WTC11 (cell line): ENCODE measurements at regions not wholly inside any gene's neighbourhood (a gene's known extent, or its start where the extent isn't known, plus 50 kb on each side); places are given as distances from the start of the nearest gene placed in this dataset.

Experiments used
- ATAC-seq: fragments of 200-7000 bp; cut with Tn5 transposase; 2 replicates; pipeline ENCODE4 v1.10.0; 2021; ENCODE audit warnings: mild to moderate bottlenecking, moderate library complexity
- CTCF ChIA-PET: fragments of 300-600 bp; sonication (Branson Sonifier 250); formaldehyde crosslinking; loops from one replicate; lab custom pipeline; 2021; ENCODE audit warnings: antibody characterized with exemption; lab: Charles Lee
- POLR2A ChIA-PET: fragments of 350-600 bp; sonication (Branson Sonifier 250); formaldehyde crosslinking; loops from one replicate; lab custom pipeline; 2021; ENCODE audit warnings: antibody characterized with exemption; lab: Charles Lee
- DNase-seq: peaks from one replicate; pipeline ENCODE4 v3.0.0; 2021; ENCODE audit warnings: low spot score
- H3K27ac Mint-ChIP-seq: 2 replicates; pipeline ENCODE4 v1.8.0; 2021; ENCODE audit warnings: mixed read lengths
- H3K27me3 Mint-ChIP-seq: 2 replicates; pipeline ENCODE4 v1.8.0; 2021; ENCODE audit warnings: low read depth, mild to moderate bottlenecking, moderate library complexity, mixed read lengths
- H3K36me3 Mint-ChIP-seq: 2 replicates; pipeline ENCODE4 v1.8.0; 2021; ENCODE audit warnings: mixed read lengths
- H3K4me1 Mint-ChIP-seq: 2 replicates; pipeline ENCODE4 v1.8.0; 2022; ENCODE audit warnings: mixed read lengths
- H3K4me3 Mint-ChIP-seq: 2 replicates; pipeline ENCODE4 v1.8.0; 2021; ENCODE audit warnings: mild to moderate bottlenecking, moderate library complexity, mixed read lengths
- H3K9me3 Mint-ChIP-seq: 2 replicates; pipeline ENCODE4 v1.8.0; 2021; ENCODE audit warnings: mixed read lengths
- CREB1 ChIP-seq: sonication (generic); formaldehyde crosslinking; IDR thresholded peaks from 2 replicates; pipeline ENCODE4 v1.8.0; 2023; ENCODE audit warnings: mild to moderate bottlenecking, missing genetic modification reagents
- ESRRA ChIP-seq: sonication (generic); formaldehyde crosslinking; IDR thresholded peaks from 2 replicates; pipeline ENCODE4 v1.8.1; 2022; ENCODE audit warnings: mild to moderate bottlenecking, missing genetic modification reagents, borderline replicate concordance
- ETV6 ChIP-seq: sonication (generic); formaldehyde crosslinking; IDR thresholded peaks from 2 replicates; pipeline ENCODE4 v1.8.1; 2022; ENCODE audit warnings: mild to moderate bottlenecking, missing genetic modification reagents
- GTF2I ChIP-seq: fragments of 250-450 bp; sonication (Bioruptor Pico); conservative IDR thresholded peaks from 2 replicates; pipeline ENCODE4 v1.4.0; 2021; ENCODE audit warnings: mild to moderate bottlenecking
- HMGA2 ChIP-seq: fragments of 250-450 bp; sonication (Bioruptor Pico); IDR thresholded peaks from 2 replicates; pipeline ENCODE4 v1.4.0; 2021; ENCODE audit warnings: mild to moderate bottlenecking, moderate library complexity
- IRF2 ChIP-seq: sonication (generic); formaldehyde crosslinking; IDR thresholded peaks from 2 replicates; pipeline ENCODE4 v1.8.0; 2022; ENCODE audit warnings: low read depth, missing genetic modification reagents, borderline replicate concordance
- PRRX2 ChIP-seq: fragments of 250-450 bp; sonication (Bioruptor Pico); IDR thresholded peaks from 2 replicates; pipeline ENCODE4 v1.8.0; 2021; ENCODE audit warnings: mild to moderate bottlenecking
- SOX15 ChIP-seq: fragments of 250-450 bp; sonication (Bioruptor Pico); IDR thresholded peaks from 2 replicates; pipeline ENCODE4 v1.9.0; 2021; ENCODE audit warnings: mild to moderate bottlenecking
- ZNF219 ChIP-seq: sonication (generic); formaldehyde crosslinking; IDR thresholded peaks from 2 replicates; pipeline ENCODE4 v1.8.0; 2023; ENCODE audit warnings: missing genetic modification reagents, mild to moderate bottlenecking, borderline replicate concordance
- ZNF232 ChIP-seq: sonication (generic); formaldehyde crosslinking; IDR thresholded peaks from 2 replicates; pipeline ENCODE4 v1.8.0; 2022; ENCODE audit warnings: mild to moderate bottlenecking, missing genetic modification reagents
- ZNF263 ChIP-seq: sonication (generic); formaldehyde crosslinking; IDR thresholded peaks from 2 replicates; pipeline ENCODE4 v1.8.1; 2022; ENCODE audit warnings: low read depth, mild to moderate bottlenecking, moderate library complexity, missing genetic modification reagents
- TF ChIP-seq, protein P1 (sequence below): sonication (generic); formaldehyde crosslinking; IDR thresholded peaks from 2 replicates; pipeline ENCODE4 v1.8.1; 2022; ENCODE audit warnings: low read depth, missing genetic modification reagents, borderline replicate concordance
- TF ChIP-seq, protein P2 (sequence below): sonication (generic); formaldehyde crosslinking; IDR thresholded peaks from 2 replicates; pipeline ENCODE4 v1.8.0; 2023; ENCODE audit warnings: missing genetic modification reagents
- TF ChIP-seq, protein P3 (sequence below): sonication (generic); formaldehyde crosslinking; IDR thresholded peaks from 2 replicates; pipeline ENCODE4 v1.8.0; 2023; ENCODE audit warnings: missing genetic modification reagents, mild to moderate bottlenecking, borderline replicate concordance
- TF ChIP-seq, protein P4 (sequence below): sonication (generic); formaldehyde crosslinking; IDR thresholded peaks from 2 replicates; pipeline ENCODE4 v1.8.0; 2022; ENCODE audit warnings: mild to moderate bottlenecking, missing genetic modification reagents

DNA sequence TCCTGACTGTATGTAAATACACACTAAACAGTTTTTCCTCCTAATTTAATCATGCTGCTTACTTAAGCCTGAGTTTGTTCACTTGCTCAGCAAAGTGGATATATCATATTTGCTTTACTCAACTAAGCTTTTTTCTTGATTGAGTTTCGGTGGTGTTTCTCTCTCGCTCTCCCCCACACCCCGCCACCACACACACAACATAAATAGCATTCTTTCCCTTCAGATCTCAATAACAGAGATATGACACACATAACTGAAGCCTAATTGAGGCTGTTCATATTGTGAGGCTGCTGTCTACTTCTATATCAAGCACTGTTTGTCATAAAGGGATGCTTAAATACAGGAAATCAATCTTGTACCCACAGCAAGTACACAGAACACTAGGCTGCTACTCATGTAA lies 364.9 kb downstream of the FAT3 start (continued):
- TF ChIP-seq, protein P1, sequence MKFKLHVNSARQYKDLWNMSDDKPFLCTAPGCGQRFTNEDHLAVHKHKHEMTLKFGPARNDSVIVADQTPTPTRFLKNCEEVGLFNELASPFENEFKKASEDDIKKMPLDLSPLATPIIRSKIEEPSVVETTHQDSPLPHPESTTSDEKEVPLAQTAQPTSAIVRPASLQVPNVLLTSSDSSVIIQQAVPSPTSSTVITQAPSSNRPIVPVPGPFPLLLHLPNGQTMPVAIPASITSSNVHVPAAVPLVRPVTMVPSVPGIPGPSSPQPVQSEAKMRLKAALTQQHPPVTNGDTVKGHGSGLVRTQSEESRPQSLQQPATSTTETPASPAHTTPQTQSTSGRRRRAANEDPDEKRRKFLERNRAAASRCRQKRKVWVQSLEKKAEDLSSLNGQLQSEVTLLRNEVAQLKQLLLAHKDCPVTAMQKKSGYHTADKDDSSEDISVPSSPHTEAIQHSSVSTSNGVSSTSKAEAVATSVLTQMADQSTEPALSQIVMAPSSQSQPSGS = no peak
- no peak for TF ChIP-seq ZNF232 (CRISPR knock-in tag)
- TF ChIP-seq, protein P2, sequence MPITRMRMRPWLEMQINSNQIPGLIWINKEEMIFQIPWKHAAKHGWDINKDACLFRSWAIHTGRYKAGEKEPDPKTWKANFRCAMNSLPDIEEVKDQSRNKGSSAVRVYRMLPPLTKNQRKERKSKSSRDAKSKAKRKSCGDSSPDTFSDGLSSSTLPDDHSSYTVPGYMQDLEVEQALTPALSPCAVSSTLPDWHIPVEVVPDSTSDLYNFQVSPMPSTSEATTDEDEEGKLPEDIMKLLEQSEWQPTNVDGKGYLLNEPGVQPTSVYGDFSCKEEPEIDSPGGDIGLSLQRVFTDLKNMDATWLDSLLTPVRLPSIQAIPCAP = no peak
- no peak for TF ChIP-seq ZNF263 (CRISPR knock-in tag)
- TF ChIP-seq PRRX2 = no peak
- TF ChIP-seq, protein P3, sequence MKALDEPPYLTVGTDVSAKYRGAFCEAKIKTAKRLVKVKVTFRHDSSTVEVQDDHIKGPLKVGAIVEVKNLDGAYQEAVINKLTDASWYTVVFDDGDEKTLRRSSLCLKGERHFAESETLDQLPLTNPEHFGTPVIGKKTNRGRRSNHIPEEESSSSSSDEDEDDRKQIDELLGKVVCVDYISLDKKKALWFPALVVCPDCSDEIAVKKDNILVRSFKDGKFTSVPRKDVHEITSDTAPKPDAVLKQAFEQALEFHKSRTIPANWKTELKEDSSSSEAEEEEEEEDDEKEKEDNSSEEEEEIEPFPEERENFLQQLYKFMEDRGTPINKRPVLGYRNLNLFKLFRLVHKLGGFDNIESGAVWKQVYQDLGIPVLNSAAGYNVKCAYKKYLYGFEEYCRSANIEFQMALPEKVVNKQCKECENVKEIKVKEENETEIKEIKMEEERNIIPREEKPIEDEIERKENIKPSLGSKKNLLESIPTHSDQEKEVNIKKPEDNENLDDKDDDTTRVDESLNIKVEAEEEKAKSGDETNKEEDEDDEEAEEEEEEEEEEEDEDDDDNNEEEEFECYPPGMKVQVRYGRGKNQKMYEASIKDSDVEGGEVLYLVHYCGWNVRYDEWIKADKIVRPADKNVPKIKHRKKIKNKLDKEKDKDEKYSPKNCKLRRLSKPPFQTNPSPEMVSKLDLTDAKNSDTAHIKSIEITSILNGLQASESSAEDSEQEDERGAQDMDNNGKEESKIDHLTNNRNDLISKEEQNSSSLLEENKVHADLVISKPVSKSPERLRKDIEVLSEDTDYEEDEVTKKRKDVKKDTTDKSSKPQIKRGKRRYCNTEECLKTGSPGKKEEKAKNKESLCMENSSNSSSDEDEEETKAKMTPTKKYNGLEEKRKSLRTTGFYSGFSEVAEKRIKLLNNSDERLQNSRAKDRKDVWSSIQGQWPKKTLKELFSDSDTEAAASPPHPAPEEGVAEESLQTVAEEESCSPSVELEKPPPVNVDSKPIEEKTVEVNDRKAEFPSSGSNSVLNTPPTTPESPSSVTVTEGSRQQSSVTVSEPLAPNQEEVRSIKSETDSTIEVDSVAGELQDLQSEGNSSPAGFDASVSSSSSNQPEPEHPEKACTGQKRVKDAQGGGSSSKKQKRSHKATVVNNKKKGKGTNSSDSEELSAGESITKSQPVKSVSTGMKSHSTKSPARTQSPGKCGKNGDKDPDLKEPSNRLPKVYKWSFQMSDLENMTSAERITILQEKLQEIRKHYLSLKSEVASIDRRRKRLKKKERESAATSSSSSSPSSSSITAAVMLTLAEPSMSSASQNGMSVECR = no peak
- TF ChIP-seq, protein P4, sequence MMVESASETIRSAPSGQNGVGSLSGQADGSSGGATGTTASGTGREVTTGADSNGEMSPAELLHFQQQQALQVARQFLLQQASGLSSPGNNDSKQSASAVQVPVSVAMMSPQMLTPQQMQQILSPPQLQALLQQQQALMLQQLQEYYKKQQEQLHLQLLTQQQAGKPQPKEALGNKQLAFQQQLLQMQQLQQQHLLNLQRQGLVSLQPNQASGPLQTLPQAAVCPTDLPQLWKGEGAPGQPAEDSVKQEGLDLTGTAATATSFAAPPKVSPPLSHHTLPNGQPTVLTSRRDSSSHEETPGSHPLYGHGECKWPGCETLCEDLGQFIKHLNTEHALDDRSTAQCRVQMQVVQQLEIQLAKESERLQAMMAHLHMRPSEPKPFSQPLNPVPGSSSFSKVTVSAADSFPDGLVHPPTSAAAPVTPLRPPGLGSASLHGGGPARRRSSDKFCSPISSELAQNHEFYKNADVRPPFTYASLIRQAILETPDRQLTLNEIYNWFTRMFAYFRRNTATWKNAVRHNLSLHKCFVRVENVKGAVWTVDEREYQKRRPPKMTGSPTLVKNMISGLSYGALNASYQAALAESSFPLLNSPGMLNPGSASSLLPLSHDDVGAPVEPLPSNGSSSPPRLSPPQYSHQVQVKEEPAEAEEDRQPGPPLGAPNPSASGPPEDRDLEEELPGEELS (CRISPR knock-in tag) = no peak
- no peak for TF ChIP-seq SOX15 (CRISPR knock-in tag)

DNA sequence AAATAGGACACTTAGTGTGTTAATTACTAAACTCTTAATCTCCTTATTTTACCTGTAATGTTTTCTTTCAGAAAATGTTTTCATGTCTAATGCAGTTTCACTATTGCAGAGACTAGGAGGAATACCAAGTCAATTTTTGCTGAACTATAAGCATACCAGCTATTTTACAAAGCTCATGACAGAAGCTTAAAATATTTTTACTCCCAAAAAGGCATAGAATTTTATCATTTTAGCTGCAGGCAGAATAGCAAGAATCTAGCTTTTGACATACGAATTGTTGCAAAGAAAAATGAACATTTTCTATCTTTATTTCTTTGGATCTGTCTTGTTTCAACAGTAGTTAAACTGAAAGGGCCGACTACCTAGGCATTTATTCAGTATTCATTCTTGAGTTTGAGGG lies 366.9 kb downstream of the FAT3 start:
- DNase-seq = no peak
- ChIA-PET CTCF (interaction anchor here (1.6 kb wide), 1 partner anchor 251 kb away, joined by 3 read pairs; no protein-coding TSS in a partner anchor), POLR2A (no interaction called here)
- TF ChIP-seq HMGA2 (CRISPR knock-in tag) (no peak), CREB1 (no peak), ETV6 (CRISPR knock-in tag) (no peak), PRRX2 (no peak)
- H3K27me3 Mint-ChIP-seq = no peaks in the 10 kb centered on the region
- 0 out of 2 replicates have a peak, but pooled peaks cover 2% of the 10 kb centered on the region for H3K4me1 Mint-ChIP-seq
- no peak overlapping the region for H3K27ac Mint-ChIP-seq
- H3K36me3 Mint-ChIP-seq = no peaks in the 10 kb centered on the region
- ATAC-seq = no peak
- no peaks in the 10 kb centered on the region for H3K9me3 Mint-ChIP-seq
- no peak overlapping the region for H3K4me3 Mint-ChIP-seq

DNA sequence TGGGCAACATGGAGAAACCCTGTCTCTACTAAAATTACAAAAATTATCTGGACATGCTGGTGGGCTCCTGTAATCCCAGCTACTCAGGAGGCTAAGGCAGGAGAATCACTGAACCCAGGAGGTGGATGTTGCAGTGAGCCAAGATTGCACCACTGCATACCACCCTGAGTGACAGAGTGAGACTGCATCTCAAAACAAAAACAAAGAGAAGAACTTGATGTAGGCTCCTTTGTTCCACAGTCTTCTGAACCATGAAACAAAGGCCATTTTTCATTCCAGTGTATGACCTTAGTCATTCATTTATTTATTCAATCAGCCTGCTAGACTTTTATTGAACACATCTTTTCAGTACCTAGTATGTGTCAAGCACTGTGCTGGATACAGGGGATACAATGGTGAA lies 369.6 kb downstream of the FAT3 start:
- Mint-ChIP-seq H3K4me1 (no peaks in the 10 kb centered on the region), H3K27ac (no peak overlapping the region)
- ChIA-PET CTCF (no interaction called here), POLR2A (no interaction called here)
- no peak for ATAC-seq
- no peak for TF ChIP-seq ZNF219 (CRISPR knock-in tag)
- TF ChIP-seq IRF2 (CRISPR knock-in tag) = no peak
- TF ChIP-seq ESRRA = no peak
- TF ChIP-seq GTF2I (CRISPR knock-in tag) = no peak
- TF ChIP-seq, all 79 proteins: peak for 0
- no peaks in the 10 kb centered on the region for H3K27me3 Mint-ChIP-seq
- H3K9me3 Mint-ChIP-seq = no peaks in the 10 kb centered on the region
- no peaks in the 10 kb centered on the region for H3K36me3 Mint-ChIP-seq
- DNase-seq = no peak
- H3K4me3 Mint-ChIP-seq = no peak overlapping the region
